ENCODE measurements at regions not wholly inside any gene's neighbourhood (a gene's known extent, or its start where the extent isn't known, plus 50 kb on each side); places are given as distances from the start of the nearest gene placed in this dataset.

DNA sequence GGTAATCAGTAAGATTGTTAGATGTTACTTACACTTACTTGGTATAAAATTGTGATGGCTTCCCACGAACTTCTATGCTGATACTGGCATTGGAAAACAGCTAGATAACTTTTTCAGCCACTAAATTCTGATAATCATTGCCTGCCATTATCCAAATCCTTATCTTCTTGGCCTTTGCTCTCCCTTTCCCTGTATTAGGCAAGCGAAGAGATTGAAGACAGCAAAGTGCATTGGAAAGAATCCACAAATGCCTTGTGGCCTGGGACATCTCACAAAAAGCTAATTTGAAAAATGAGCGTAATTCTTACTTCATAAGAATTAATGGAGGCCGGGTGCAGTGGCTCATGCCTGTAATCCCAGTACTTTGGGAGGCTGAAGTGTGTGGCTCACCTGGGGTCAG is 79.5 kb upstream of the MARCKS start:
- Histone ChIP-seq H3K4me2 (ENCODE audit: insufficient read depth, low read length) (no peak overlapping the region), H3K79me2 (ENCODE audit: control insufficient read depth, insufficient read depth, low read length) (no peaks in the 10 kb centered on the region), H3K36me3 (ENCODE audit: control insufficient read depth in 2 of 2, extremely low read depth in 1 of 2, insufficient read depth in 2 of 2, low read length in 2 of 2) (no peaks in the 10 kb centered on the region), H3K9me3 (replicated peaks; ENCODE audit: control insufficient read depth, insufficient read depth, low read length) (no peaks in the 10 kb centered on the region), H3K9ac (replicated peaks; ENCODE audit: extremely low read depth, insufficient read depth, low read length) (no peak overlapping the region), H3K4me1 (ENCODE audit: control insufficient read depth, extremely low read depth, insufficient read depth, low read length) (peaks cover 4% of the 10 kb centered on the region), H3K4me3 (replicated peaks in 1 of 3; ENCODE audit: insufficient read depth in 1 of 3, low read depth in 1 of 3, low read length in 3 of 3) (no peak overlapping the region), H3K9me1 (replicated peaks; ENCODE audit: control insufficient read depth, extremely low read depth, insufficient read depth, low read length) (no peaks in the 10 kb centered on the region), H2AFZ (ENCODE audit: low read depth, low read length) (no peak overlapping the region), H4K20me1 (replicated peaks; ENCODE audit: control insufficient read depth, extremely low read depth, insufficient read depth, low read length) (no peaks in the 10 kb centered on the region), H3K27ac (ENCODE audit: insufficient read depth, low read depth, low read length) (no peak overlapping the region), H3K27me3 (ENCODE audit: control insufficient read depth in 2 of 2, insufficient read depth in 2 of 2, low read length in 2 of 2) (no peaks in the 10 kb centered on the region)
- ChIA-PET POLR2A (no interaction called here), CTCF (interaction anchor here (1.1 to 1.6 kb wide), 2 partner anchors 11 to 13 kb away, joined by 3 to 4 read pairs; no protein-coding TSS in a partner anchor)
- DNase-seq (ENCODE audit: low read depth, low spot score), result no peak
- dilution Hi-C loops (cut with MboI; ENCODE audit: extremely low pct_ligation_motif_present, low sequenced_read_pairs), result no loop called here
- TF ChIP-seq CTCF (IDR thresholded peaks at IDR 0.05; ENCODE audit: extremely low read depth in 1 of 2, insufficient read depth in 1 of 2, low read depth in 1 of 2, low read length in 2 of 2), result no peak
- no peak for TF ChIP-seq MYC (IDR thresholded peaks at IDR 0.05; ENCODE audit: low read depth, low read length)
- TF ChIP-seq JUN (IDR thresholded peaks at IDR 0.05; ENCODE audit: borderline replicate concordance, insufficient read depth, insufficient read length, low read depth), result no peak
- TF ChIP-seq EZH2 (IDR thresholded peaks at IDR 0.05; ENCODE audit: borderline replicate concordance, low read depth, low read length, severe bottlenecking), result no peak
- TF ChIP-seq POLR2A (IDR thresholded peaks at IDR 0.05; ENCODE audit: low read depth, low read length), result no peak
- no peak for TF ChIP-seq FOS (IDR thresholded peaks at IDR 0.05; ENCODE audit: borderline replicate concordance, insufficient read depth, low read length)
- TF ChIP-seq POLR2AphosphoS5 (IDR thresholded peaks at IDR 0.05; ENCODE audit: insufficient read depth, low read depth, low read length), result no peak
- TF ChIP-seq GATA2 (IDR thresholded peaks at IDR 0.05; ENCODE audit: insufficient read depth, insufficient read length, low read depth, low read length), result no peak
- TF ChIP-seq, protein P1, sequence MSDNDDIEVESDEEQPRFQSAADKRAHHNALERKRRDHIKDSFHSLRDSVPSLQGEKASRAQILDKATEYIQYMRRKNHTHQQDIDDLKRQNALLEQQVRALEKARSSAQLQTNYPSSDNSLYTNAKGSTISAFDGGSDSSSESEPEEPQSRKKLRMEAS (IDR thresholded peaks at IDR 0.05; ENCODE audit: insufficient read depth, insufficient read length), result no peak
- FAIRE-seq, result no peak
- BruUV-seq (replicated peaks), result no TSS peak
- intact Hi-C loops (cut with micrococcal nuclease), result no loop called here

All from endothelial cell of umbilical vein (primary cell).